Parathyroid adenoma (tissue), 2 donors: ENCODE measurements at regions not wholly inside any gene's neighbourhood (a gene's known extent, or its start where the extent isn't known, plus 50 kb on each side); places are given as distances from the start of the nearest gene placed in this dataset.

Experiments used
- H2AFZ ChIP-seq: fragments of 300-600 bp; sonication (generic); one replicate; pipeline ENCODE4 v1.7.0; 2017; ENCODE audit warnings: antibody characterized with exemption, mild to moderate bottlenecking
- H3K27ac ChIP-seq: fragments of 300-600 bp; sonication (generic); one replicate; pipeline ENCODE4 v1.7.0; 2017
- H3K27me3 ChIP-seq: fragments of 300-600 bp; sonication (generic); one replicate; pipeline ENCODE4 v1.7.0; 2017; ENCODE audit warnings: low read length; ENCODE audit not compliant: control insufficient read depth, insufficient read depth
- H3K36me3 ChIP-seq: fragments of 300-600 bp; sonication (generic); one replicate; pipeline ENCODE4 v1.7.0; 2017; ENCODE audit warnings: low read length; ENCODE audit not compliant: control insufficient read depth, insufficient read depth
- H3K4me1 ChIP-seq: fragments of 300-600 bp; sonication (generic); one replicate; pipeline ENCODE4 v1.7.0; 2017; ENCODE audit warnings: control low read depth
- H3K4me2 ChIP-seq: fragments of 300-600 bp; sonication (generic); one replicate; pipeline ENCODE4 v1.7.0; 2017; ENCODE audit warnings: low read length
- H3K4me3 ChIP-seq: fragments of 300-600 bp; sonication (generic); one replicate; pipeline ENCODE4 v1.7.0; 2017; ENCODE audit warnings: low read depth, low read length
- H3K79me2 ChIP-seq: fragments of 300-600 bp; sonication (generic); one replicate; pipeline ENCODE4 v1.7.0; 2017; ENCODE audit warnings: control low read depth
- H3K9ac ChIP-seq: fragments of 300-600 bp; sonication (generic); one replicate; pipeline ENCODE4 v1.7.0; 2017; ENCODE audit warnings: mild to moderate bottlenecking
- H3K9me3 ChIP-seq: fragments of 300-600 bp; sonication (generic); one replicate; pipeline ENCODE4 v1.7.0; 2017; ENCODE audit warnings: low read length; ENCODE audit not compliant: control insufficient read depth
- TF ChIP-seq, protein P1 (sequence below): fragments of 300-600 bp; sonication (generic); IDR thresholded peaks from one replicate; pipeline ENCODE4 v1.7.0; 2017; ENCODE audit warnings: antibody characterized with exemption, mild to moderate bottlenecking
- donor health status: primary hyperparathyroidism.

DNA sequence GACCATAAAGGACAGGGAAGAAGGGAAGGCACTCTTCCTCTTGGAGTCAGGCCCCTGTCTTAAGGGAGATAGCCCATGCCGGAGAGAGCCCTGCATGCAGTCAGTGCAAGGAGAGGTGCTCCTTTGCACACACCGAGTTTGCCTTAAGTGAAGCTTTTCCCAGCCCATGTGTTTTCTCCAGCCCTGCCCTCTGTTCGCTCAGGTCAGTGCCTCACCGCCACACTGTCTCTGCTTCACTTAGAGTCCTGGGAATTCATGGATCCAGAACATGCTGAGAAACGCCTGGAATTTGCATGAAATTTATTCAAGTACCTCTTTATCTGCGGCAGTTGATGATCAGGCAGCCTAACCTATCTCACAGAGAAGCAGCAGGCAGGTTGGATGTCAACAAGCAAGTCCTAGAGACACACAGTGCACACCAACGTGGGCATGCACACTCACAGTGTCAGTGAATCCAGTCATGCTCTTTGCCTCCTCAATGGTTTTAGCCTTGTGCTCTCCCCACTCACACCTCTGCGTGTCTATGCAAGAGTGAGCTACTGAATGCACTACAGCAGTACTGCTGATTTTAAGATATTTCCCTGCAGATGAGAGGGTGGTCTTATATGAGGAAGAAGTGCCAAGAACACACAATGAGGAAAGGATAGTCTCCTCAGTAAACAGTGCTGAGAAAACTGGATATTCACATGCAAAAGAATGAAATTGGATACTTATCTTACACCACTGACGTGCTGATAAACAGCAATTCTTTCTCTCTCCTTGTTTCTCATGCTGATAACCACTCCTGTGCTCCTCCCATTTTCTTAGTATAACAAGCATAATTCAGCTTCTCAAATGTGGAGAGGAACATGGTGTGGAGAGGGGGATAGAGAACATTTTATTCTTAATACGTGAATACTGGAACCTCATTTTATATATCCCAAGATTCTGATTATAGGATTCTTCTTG is 295.1 kb upstream of the CDYL start:
- Histone ChIP-seq H2AFZ (peak overlapping the region; percentile 72), H3K27me3 (no peaks in the 10 kb centered on the region), H3K4me2 (no peak overlapping the region), H3K9me3 (no peaks in the 10 kb centered on the region), H3K4me3 (no peak overlapping the region), H3K27ac (no peak overlapping the region), H3K9ac (no peak overlapping the region), H3K36me3 (no peaks in the 10 kb centered on the region), H3K4me1 (peaks cover 9% of the 10 kb centered on the region), H3K79me2 (no peaks in the 10 kb centered on the region)
- TF ChIP-seq, protein P1, sequence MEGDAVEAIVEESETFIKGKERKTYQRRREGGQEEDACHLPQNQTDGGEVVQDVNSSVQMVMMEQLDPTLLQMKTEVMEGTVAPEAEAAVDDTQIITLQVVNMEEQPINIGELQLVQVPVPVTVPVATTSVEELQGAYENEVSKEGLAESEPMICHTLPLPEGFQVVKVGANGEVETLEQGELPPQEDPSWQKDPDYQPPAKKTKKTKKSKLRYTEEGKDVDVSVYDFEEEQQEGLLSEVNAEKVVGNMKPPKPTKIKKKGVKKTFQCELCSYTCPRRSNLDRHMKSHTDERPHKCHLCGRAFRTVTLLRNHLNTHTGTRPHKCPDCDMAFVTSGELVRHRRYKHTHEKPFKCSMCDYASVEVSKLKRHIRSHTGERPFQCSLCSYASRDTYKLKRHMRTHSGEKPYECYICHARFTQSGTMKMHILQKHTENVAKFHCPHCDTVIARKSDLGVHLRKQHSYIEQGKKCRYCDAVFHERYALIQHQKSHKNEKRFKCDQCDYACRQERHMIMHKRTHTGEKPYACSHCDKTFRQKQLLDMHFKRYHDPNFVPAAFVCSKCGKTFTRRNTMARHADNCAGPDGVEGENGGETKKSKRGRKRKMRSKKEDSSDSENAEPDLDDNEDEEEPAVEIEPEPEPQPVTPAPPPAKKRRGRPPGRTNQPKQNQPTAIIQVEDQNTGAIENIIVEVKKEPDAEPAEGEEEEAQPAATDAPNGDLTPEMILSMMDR, result no peak

DNA sequence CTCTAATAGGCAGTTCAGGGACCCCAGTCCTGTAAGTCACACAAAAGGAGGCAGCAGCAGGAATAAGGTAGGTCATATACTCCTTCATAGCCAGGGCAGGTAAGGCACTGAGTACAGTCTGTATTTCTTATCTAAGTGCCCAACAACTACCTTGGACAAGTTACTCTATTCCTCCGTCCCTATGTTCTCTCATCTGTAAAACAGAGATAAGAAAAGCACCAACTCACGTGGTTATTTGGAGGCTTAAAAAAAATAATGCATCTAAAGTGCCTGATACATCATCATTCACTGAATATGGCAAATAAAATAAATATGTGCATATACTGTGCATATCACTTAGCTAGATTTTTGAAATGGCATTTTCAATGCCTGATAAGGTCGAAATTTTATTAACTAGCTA is 298.1 kb upstream of the CDYL start:
- Histone ChIP-seq H3K36me3 (no peaks in the 10 kb centered on the region), H3K4me2 (no peak overlapping the region), H3K4me1 (peaks cover 9% of the 10 kb centered on the region), H3K79me2 (no peaks in the 10 kb centered on the region), H2AFZ (no peak overlapping the region), H3K4me3 (no peak overlapping the region), H3K27me3 (no peaks in the 10 kb centered on the region), H3K9me3 (no peaks in the 10 kb centered on the region), H3K27ac (no peak overlapping the region), H3K9ac (no peak overlapping the region)
- TF ChIP-seq, protein P1, result no peak

DNA sequence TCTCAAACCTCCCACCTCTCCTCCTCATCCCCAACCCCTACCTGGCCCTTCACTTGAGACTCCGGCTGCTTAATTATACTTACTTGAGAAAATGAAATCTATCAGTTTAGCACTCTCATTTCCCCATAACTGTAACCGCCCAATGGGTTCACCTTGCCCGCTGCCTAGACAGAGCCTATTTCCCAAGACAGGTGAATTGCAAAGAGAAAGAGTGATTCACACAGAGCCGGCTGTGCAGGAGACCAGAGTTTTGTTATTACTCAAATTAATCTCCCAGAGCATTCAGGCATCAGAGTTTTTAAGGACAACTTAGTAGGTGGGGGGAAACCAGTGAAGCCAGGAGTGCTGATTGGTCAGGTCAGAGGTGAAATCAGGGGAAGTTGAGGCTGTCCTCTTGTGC is 301.4 kb upstream of the CDYL start:
- Histone ChIP-seq H3K9me3 (no peaks in the 10 kb centered on the region), H3K9ac (no peak overlapping the region), H3K79me2 (no peaks in the 10 kb centered on the region), H3K4me3 (no peak overlapping the region), H3K4me2 (no peak overlapping the region), H3K4me1 (no peaks in the 10 kb centered on the region), H3K27ac (no peak overlapping the region), H3K36me3 (no peaks in the 10 kb centered on the region), H2AFZ (no peak overlapping the region), H3K27me3 (no peaks in the 10 kb centered on the region)
- TF ChIP-seq, protein P1, result no peak

DNA sequence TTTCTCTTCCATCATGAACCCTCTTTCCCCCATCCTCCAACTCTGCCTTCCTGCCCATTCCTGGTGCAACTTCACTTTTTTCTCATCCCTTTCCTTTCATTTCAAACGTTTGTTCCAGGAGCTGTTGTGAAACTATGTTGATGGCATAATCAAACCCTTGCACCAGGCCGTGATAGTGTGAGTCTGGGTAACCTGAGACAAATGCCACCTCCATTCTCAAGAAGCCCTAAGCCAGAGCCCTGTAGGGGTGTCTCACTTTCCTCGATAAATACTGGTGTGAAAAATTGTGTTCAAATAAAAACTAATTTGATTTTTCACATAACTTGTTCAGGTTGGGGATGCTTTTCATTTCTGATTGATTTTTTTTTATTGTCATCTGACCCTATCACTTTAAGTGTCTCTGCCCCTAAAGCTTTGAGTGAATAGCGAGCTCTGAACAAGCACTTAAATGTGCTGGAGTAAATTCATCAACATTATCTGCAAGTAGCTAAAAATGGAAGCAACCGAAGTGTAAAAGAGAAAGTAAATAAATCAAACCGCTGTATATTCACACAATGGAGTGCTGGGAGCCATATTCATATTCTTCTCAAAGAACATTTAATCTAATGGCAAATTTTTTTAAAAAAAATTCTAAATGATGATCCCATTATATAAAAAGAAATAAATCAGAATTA is 303.1 kb upstream of the CDYL start:
- H3K27me3 ChIP-seq, result no peaks in the 10 kb centered on the region
- H2AFZ ChIP-seq, result no peak overlapping the region
- no peaks in the 10 kb centered on the region for H3K9me3 ChIP-seq
- H3K9ac ChIP-seq, result no peak overlapping the region
- H3K4me3 ChIP-seq, result no peak overlapping the region
- TF ChIP-seq, protein P1, result no peak
- H3K4me2 ChIP-seq, result no peak overlapping the region
- no peaks in the 10 kb centered on the region for H3K79me2 ChIP-seq
- no peaks in the 10 kb centered on the region for H3K4me1 ChIP-seq
- no peak overlapping the region for H3K27ac ChIP-seq
- H3K36me3 ChIP-seq, result no peaks in the 10 kb centered on the region
